ENCODE measurements at regions not wholly inside any gene's neighbourhood (a gene's known extent, or its start where the extent isn't known, plus 50 kb on each side); places are given as distances from the start of the nearest gene placed in this dataset.

- TF ChIP-seq CTCF (IDR thresholded peaks at IDR 0.05; ENCODE audit: extremely low read depth, missing control alignments) = no peak
- DNase-seq (ENCODE audit: low spot score) = no peak
Observed at GRCh38 chr15:77753939-77754338, 121.2 kb upstream of the LINGO1 start.

GRCh38 chr15:77753281-77753873 lies 120.7 kb upstream of the LINGO1 start:
- DNase-seq (ENCODE audit: low spot score) = no peak
- TF ChIP-seq CTCF (IDR thresholded peaks at IDR 0.05; ENCODE audit: extremely low read depth, missing control alignments) = no peak

GRCh38 chr15:77749998-77750540 lies 117.4 kb upstream of the LINGO1 start:
- DNase-seq (ENCODE audit: low spot score) = no peak
- TF ChIP-seq CTCF (IDR thresholded peaks at IDR 0.05; ENCODE audit: extremely low read depth, missing control alignments) = no peak

GRCh38 chr15:77749236-77749997 lies 116.7 kb upstream of the LINGO1 start:
- no peak for DNase-seq (ENCODE audit: low spot score)
- TF ChIP-seq CTCF (IDR thresholded peaks at IDR 0.05; ENCODE audit: extremely low read depth, missing control alignments) = no peak

- DNase-seq (ENCODE audit: low spot score) = no peak
- no peak for TF ChIP-seq CTCF (IDR thresholded peaks at IDR 0.05; ENCODE audit: extremely low read depth, missing control alignments)
Observed at GRCh38 chr15:77748078-77749064, 115.7 kb upstream of the LINGO1 start.

GRCh38 chr15:77747175-77748077 lies 114.7 kb upstream of the LINGO1 start:
- TF ChIP-seq CTCF (IDR thresholded peaks at IDR 0.05; ENCODE audit: extremely low read depth, missing control alignments) = no peak

More at GRCh38 chr15:77747175-77748077, 114.7 kb upstream of the LINGO1 start:
- DNase-seq (ENCODE audit: low spot score) = no peak
